CD4-positive, alpha-beta T cell (primary cell): ENCODE measurements at regions not wholly inside any gene's neighbourhood (a gene's known extent, or its start where the extent isn't known, plus 50 kb on each side); places are given as distances from the start of the nearest gene placed in this dataset.
A peak's percentile ranks its signal among the peaks of the same experiment; 100 is the strongest.

Experiments
- ATAC-seq: fragments of 200-7000 bp; cut with Tn5 transposase; one replicate; pipeline ENCODE4 v1.10.0; 2022; ENCODE audit warnings: mild to moderate bottlenecking; ENCODE audit not compliant: poor library complexity
- CTCF ChIA-PET: fragments of 350-600 bp; sonication (Branson Sonifier 250); formaldehyde crosslinking; loops from one replicate; lab custom pipeline; 2021; ENCODE audit warnings: antibody characterized with exemption, inconsistent platforms; lab: Charles Lee
- POLR2A ChIA-PET: fragments of 350-600 bp; sonication (Branson Sonifier 250); formaldehyde crosslinking; loops from one replicate; lab custom pipeline; 2021; ENCODE audit warnings: antibody characterized with exemption, inconsistent platforms; lab: Charles Lee
- DNase-seq, 14 experiments: peaks; one replicate each; pipeline ENCODE4 v3.0.0-alpha.2; 2013 to 2020; ENCODE audit warnings: mixed read lengths in 2 of 14
- H3K27ac ChIP-seq, 2 donors: one replicate each; pipeline versions ENCODE4 v1.5.1 to v1.7.0; 2013; ENCODE audit warnings: low read length in 2 of 2, low read depth in 1 of 2, mild to moderate bottlenecking in 1 of 2
- H3K27me3 ChIP-seq, 2 experiments: 1 replicate in 1 of 2; 2 replicates in 1 of 2; pipeline versions ENCODE4 v1.6.1 to v1.7.0; 2013; ENCODE audit warnings: low read length in 2 of 2, control low read depth in 1 of 2, mild to moderate bottlenecking in 1 of 2, moderate library complexity in 1 of 2; ENCODE audit not compliant: insufficient read depth in 2 of 2, control insufficient read depth in 1 of 2
- H3K36me3 ChIP-seq: one replicate; pipeline ENCODE4 v1.6.1; 2013; ENCODE audit warnings: low read length, control low read depth; ENCODE audit not compliant: insufficient read depth
- H3K4me1 ChIP-seq: one replicate; pipeline ENCODE4 v1.6.1; 2013; ENCODE audit warnings: low read length, control low read depth; ENCODE audit not compliant: insufficient read depth
- H3K4me3 ChIP-seq: one replicate; pipeline ENCODE4 v1.5.1; 2013; ENCODE audit warnings: mild to moderate bottlenecking, low read length, moderate library complexity
- H3K9me3 ChIP-seq, 2 experiments: 1 replicate in 1 of 2; 2 replicates in 1 of 2; pipeline versions ENCODE4 v1.6.1 to v1.7.0; 2013; ENCODE audit warnings: low read length in 2 of 2, mild to moderate bottlenecking in 2 of 2, control low read depth in 1 of 2, moderate library complexity in 1 of 2; ENCODE audit not compliant: control insufficient read depth in 1 of 2, insufficient read depth in 1 of 2
- H3K27ac Mint-ChIP-seq: one replicate; pipeline ENCODE4 v1.8.0; 2020; ENCODE audit warnings: mixed read lengths
- H3K27me3 Mint-ChIP-seq: one replicate; pipeline ENCODE4 v1.8.0; 2021; ENCODE audit warnings: mixed read lengths
- H3K36me3 Mint-ChIP-seq: one replicate; pipeline ENCODE4 v1.8.0; 2021; ENCODE audit warnings: low read depth, mixed read lengths
- H3K4me1 Mint-ChIP-seq: one replicate; pipeline ENCODE4 v1.8.0; 2021; ENCODE audit warnings: low read depth, mixed read lengths
- H3K4me3 Mint-ChIP-seq: one replicate; pipeline ENCODE4 v1.8.0; 2020; ENCODE audit warnings: mild to moderate bottlenecking, mixed read lengths
- H3K9me3 Mint-ChIP-seq: one replicate; pipeline ENCODE4 v1.8.0; 2020; ENCODE audit warnings: mixed read lengths
- intact Hi-C, 2 experiments: fragments of 100-400 bp; cut with DNase I in 1 of 2; cut with micrococcal nuclease in 1 of 2; formaldehyde crosslinking; loops; one replicate each; pipeline versions ENCODE4 v1.15.1 to v1.9.0; 2023 to 2025; cut with DNase I, micrococcal nuclease
- TF ChIP-seq, protein P1 (sequence below): fragments of 200-600 bp; IDR thresholded peaks from one replicate; pipeline ENCODE4 v1.8.0; 2022; ENCODE audit warnings: antibody characterized with exemption, mild to moderate bottlenecking

DNA sequence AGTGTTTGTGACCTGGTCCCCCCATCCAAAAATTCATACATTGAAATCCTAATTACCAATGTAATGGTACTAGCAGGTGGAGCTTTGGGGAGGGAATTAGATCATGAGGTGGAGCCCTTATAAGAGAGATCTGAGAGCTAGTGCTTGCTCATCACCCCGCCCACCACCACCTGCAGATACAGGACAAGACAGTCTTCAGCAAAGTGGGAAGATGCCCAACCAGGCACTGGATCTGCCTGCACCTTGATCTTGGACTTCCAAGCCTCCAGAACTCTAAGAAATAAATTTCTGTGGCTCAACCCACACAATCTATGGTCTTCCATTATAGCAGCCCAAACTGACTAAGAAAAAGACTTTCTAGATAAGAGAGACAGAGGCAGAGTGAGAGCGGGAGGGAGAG is 343.4 kb downstream of the LRRIQ3 start:
- no peaks in the 10 kb centered on the region for H3K36me3 Mint-ChIP-seq
- H3K27me3 Mint-ChIP-seq = no peaks in the 10 kb centered on the region
- no peak overlapping the region for H3K4me3 Mint-ChIP-seq
- ChIA-PET CTCF (no interaction called here), POLR2A (interaction anchor here (1.3 kb wide), 1 partner anchor 14 kb away, joined by 5 read pairs; no protein-coding TSS in a partner anchor)
- no peak for DNase-seq
- TF ChIP-seq, protein P1, sequence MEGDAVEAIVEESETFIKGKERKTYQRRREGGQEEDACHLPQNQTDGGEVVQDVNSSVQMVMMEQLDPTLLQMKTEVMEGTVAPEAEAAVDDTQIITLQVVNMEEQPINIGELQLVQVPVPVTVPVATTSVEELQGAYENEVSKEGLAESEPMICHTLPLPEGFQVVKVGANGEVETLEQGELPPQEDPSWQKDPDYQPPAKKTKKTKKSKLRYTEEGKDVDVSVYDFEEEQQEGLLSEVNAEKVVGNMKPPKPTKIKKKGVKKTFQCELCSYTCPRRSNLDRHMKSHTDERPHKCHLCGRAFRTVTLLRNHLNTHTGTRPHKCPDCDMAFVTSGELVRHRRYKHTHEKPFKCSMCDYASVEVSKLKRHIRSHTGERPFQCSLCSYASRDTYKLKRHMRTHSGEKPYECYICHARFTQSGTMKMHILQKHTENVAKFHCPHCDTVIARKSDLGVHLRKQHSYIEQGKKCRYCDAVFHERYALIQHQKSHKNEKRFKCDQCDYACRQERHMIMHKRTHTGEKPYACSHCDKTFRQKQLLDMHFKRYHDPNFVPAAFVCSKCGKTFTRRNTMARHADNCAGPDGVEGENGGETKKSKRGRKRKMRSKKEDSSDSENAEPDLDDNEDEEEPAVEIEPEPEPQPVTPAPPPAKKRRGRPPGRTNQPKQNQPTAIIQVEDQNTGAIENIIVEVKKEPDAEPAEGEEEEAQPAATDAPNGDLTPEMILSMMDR = no peak
- Histone ChIP-seq H3K4me1 (no peaks in the 10 kb centered on the region), H3K4me3 (no peak overlapping the region), H3K36me3 (no peaks in the 10 kb centered on the region), H3K27ac (no peak overlapping the region), H3K27me3 (no peaks in the 10 kb centered on the region), H3K9me3 (no peaks in the 10 kb centered on the region)
- intact Hi-C loops = no loop called here
- H3K9me3 Mint-ChIP-seq = peaks cover 2% of the 10 kb centered on the region
- no peak overlapping the region for H3K27ac Mint-ChIP-seq
- H3K4me1 Mint-ChIP-seq = no peaks in the 10 kb centered on the region
- no peak for ATAC-seq

- ChIA-PET CTCF (no interaction called here), POLR2A (no interaction called here)
- Mint-ChIP-seq H3K4me1 (no peaks in the 10 kb centered on the region), H3K27me3 (no peaks in the 10 kb centered on the region), H3K36me3 (no peaks in the 10 kb centered on the region), H3K4me3 (no peak overlapping the region), H3K9me3 (no peaks in the 10 kb centered on the region), H3K27ac (no peak overlapping the region)
- intact Hi-C loops = no loop called here
- Histone ChIP-seq H3K4me1 (no peaks in the 10 kb centered on the region), H3K36me3 (no peaks in the 10 kb centered on the region), H3K4me3 (no peak overlapping the region), H3K27me3 (no peaks in the 10 kb centered on the region), H3K27ac (no peak overlapping the region), H3K9me3 (no peaks in the 10 kb centered on the region)
- TF ChIP-seq, protein P1 = no peak
- DNase-seq (no peak), ATAC-seq (no peak)
Measured at GRCh38 chr1:73842436-73842835, 355.5 kb downstream of the LRRIQ3 start.

GRCh38 chr1:73839922-73840321 is 358.1 kb downstream of the LRRIQ3 start:
- no peaks in the 10 kb centered on the region for H3K36me3 ChIP-seq
- no peaks in the 10 kb centered on the region for H3K27me3 ChIP-seq
- no peaks in the 10 kb centered on the region for H3K4me1 Mint-ChIP-seq
- no peak overlapping the region for H3K4me3 ChIP-seq
- ATAC-seq = no peak
- no peak overlapping the region for H3K27ac ChIP-seq
- H3K36me3 Mint-ChIP-seq = no peaks in the 10 kb centered on the region
- H3K9me3 ChIP-seq = no peaks in the 10 kb centered on the region
- no peaks in the 10 kb centered on the region for H3K9me3 Mint-ChIP-seq
- CTCF ChIA-PET = no interaction called here
- no peak overlapping the region for H3K27ac Mint-ChIP-seq
- TF ChIP-seq, protein P1 = no peak
- H3K4me1 ChIP-seq = no peaks in the 10 kb centered on the region
- no peaks in the 10 kb centered on the region for H3K27me3 Mint-ChIP-seq
- intact Hi-C loops = no loop called here
- H3K4me3 Mint-ChIP-seq = no peak overlapping the region
- DNase-seq = peak in 2 of 14 experiments; percentile 2 to 3
- POLR2A ChIA-PET = no interaction called here
